NCI-H748 (cell line): ENCODE measurements at regions not wholly inside any gene's neighbourhood (a gene's known extent, or its start where the extent isn't known, plus 50 kb on each side); places are given as distances from the start of the nearest gene placed in this dataset.
"Not testable (repeated sequence)": the region's sequence is repeated elsewhere in the genome, so short reads cannot be mapped to it uniquely, and the experiment has no call there.

ENCODE experiments used
- DNase-seq: peaks from one replicate; lab custom pipeline; 2025; ENCODE audit not compliant: unreplicated experiment; lab: John Stamatoyannopoulos, UW

- DNase-seq, result no peak
These were observed 213.4 kb upstream of the ELL2 start for GRCh38 chr5:96175090-96175489.

- no peak for DNase-seq
These were observed 211.7 kb upstream of the ELL2 start for GRCh38 chr5:96173366-96173765.

- no peak for DNase-seq
These were observed 210.8 kb upstream of the ELL2 start for GRCh38 chr5:96172436-96172835.

GRCh38 chr5:96171973-96172372, 210.3 kb upstream of the ELL2 start:
- DNase-seq, result not testable (repeated sequence)

GRCh38 chr5:96170481-96171125, 209.0 kb upstream of the ELL2 start:
- not testable (repeated sequence) for DNase-seq

- not testable (repeated sequence) for DNase-seq
These were observed 207.2 kb upstream of the ELL2 start for GRCh38 chr5:96168833-96169232.

GRCh38 chr5:96159043-96159442, 197.4 kb upstream of the ELL2 start:
- DNase-seq, result no peak

GRCh38 chr5:96157841-96158291, 196.2 kb upstream of the ELL2 start:
- DNase-seq, result no peak

GRCh38 chr5:96157077-96157780, 195.6 kb upstream of the ELL2 start:
- no peak for DNase-seq

GRCh38 chr5:96155147-96155546, 193.5 kb upstream of the ELL2 start:
- DNase-seq, result no peak

- DNase-seq, result no peak
These were observed 190.2 kb upstream of the ELL2 start for GRCh38 chr5:96151891-96152290.

- no peak for DNase-seq
These were observed 188.4 kb upstream of the ELL2 start for GRCh38 chr5:96150007-96150406.

GRCh38 chr5:96149546-96149945, 187.9 kb upstream of the ELL2 start:
- DNase-seq, result no peak

GRCh38 chr5:96149021-96149420, 187.4 kb upstream of the ELL2 start:
- no peak for DNase-seq

GRCh38 chr5:96148376-96148775, 186.7 kb upstream of the ELL2 start:
- DNase-seq, result no peak

- DNase-seq, result no peak
These were observed 186.2 kb upstream of the ELL2 start for GRCh38 chr5:96147866-96148265.

- no peak for DNase-seq
These were observed 185.0 kb upstream of the ELL2 start for GRCh38 chr5:96146675-96147074.

GRCh38 chr5:96144289-96144688, 182.6 kb upstream of the ELL2 start:
- no peak for DNase-seq

- DNase-seq, result peak; percentile 24
These were observed 181.8 kb upstream of the ELL2 start for GRCh38 chr5:96143450-96143849.

GRCh38 chr5:96142786-96143434, 181.3 kb upstream of the ELL2 start:
- no peak for DNase-seq

- no peak for DNase-seq
These were observed 180.6 kb upstream of the ELL2 start for GRCh38 chr5:96142184-96142781.

- DNase-seq, result no peak
These were observed 180.1 kb upstream of the ELL2 start for GRCh38 chr5:96141749-96142148.
